HG02885 (cell line): ENCODE measurements at regions not wholly inside any gene's neighbourhood (a gene's known extent, or its start where the extent isn't known, plus 50 kb on each side); places are given as distances from the start of the nearest gene placed in this dataset.

ENCODE experiments used
- ATAC-seq: cut with Tn5 transposase; IDR thresholded peaks from one replicate; pipeline ENCODE4 v1.9.1; 2021; ENCODE audit warnings: mild to moderate bottlenecking; ENCODE audit not compliant: unreplicated experiment, poor library complexity

DNA sequence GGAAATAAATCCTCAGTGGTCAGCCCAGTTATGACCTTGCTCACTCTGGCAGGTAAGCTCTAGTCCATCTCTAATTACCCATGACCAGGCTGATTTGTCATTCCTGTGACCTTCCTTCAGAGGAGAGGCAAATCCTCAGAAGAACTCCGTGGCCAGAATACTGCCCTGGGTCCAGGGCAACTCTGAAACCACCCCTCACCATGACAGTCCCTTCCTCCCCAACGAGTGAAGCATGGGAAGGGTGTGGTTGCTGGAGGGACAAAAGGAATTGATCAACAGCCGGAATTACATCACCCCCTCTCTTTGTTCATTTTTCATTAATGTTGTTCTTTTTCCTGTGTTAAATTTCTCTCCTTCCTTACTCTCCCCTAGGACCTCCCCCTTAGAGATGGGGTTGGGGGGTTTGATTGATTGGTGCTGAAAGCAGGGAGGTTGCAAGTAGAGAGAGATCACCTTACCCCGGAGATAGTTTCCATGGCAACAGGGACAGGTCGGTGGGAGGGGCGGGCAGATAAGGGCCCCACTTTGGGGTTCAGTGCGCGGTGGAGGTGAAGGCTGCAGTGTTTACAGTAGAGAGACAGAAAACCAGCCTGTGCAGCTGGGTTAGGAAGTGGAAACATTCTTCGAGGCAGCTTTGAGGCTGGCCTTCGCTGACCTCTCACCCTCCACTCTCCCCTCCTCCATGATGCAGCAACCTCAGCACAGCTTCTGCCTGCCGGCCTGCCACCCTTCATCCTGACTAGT lies 647.4 kb downstream of the BCOR start:
- no peak for ATAC-seq

GRCh38 chrX:39451046-39451445 lies 646.7 kb downstream of the BCOR start:
- ATAC-seq = no peak

GRCh38 chrX:39452401-39452800 lies 645.4 kb downstream of the BCOR start:
- ATAC-seq = no peak

- ATAC-seq = no peak
Observed at GRCh38 chrX:39453889-39454621, 643.7 kb downstream of the BCOR start.

DNA sequence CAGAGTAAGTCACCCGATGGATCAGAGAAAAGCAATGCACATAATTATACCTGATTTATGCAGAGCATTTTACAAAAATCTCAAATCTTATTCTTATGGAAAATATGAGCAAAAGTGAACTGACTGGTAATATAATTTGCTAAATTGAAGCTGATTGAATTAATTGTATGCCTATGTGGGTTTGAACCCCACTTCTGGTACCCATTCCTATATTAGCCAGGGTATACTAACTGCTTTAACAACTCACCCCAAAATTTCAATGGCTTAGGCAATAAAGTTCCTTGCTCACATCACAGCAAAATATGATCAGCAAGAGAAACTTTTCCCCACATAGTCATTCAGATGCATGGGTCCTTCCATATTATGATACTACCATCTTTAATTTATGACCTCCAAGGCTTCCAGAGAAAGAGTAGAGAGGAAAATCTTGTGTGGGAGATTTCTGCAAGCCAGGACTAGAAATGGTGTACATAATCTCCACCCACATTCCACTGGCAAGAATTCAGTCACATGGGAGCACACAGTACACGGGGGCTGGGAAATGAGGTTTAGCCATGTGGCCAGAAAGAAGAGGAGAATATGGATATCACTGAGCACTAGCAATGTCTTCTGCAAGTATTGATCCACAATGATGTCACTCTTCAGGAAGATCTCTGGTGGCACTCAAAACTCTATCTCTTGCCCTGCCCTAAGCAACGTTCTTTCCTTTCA lies 640.7 kb downstream of the BCOR start:
- ATAC-seq = no peak

- ATAC-seq = no peak
Observed at GRCh38 chrX:39458779-39459178, 639.0 kb downstream of the BCOR start.

DNA sequence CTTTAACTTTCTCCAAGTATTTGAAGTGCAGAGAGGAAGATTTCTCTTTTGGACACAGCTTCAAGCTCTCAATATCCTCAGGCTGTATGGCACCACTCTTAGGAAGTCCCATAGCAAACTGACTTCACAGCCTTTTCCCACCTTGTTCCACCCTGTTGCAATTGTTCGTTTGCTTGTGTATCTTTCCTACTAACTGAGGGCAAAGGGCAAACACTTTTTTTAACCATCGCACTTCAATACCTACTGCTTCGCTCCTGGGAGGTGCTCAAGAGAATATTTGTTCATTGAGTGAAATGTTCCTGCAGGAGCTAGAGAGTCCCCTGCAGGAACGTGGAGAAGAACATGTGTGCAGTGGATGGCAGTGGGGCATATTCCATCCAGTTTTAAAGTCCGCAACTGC lies 638.6 kb downstream of the BCOR start:
- ATAC-seq = no peak

DNA sequence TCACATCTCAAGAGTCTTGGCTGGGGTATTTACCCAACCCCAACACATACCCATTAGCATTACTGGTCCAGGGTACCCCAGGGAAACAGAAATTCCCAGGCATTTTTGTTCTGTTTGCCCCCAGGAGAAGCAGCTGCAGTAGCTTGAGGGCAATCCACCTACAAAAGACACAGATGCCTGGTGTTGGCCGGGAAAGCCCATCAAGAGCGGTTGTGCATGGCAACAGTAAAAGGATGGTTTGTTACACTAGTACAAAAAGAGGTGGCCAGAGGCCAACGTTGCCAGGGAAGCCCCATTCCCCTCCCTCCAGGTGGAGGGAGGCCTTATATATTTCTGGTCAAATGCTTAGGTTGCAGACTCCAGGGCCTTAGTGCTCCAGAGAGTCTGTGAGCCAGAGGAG lies 637.8 kb downstream of the BCOR start:
- ATAC-seq = no peak

GRCh38 chrX:39460499-39460898 lies 637.3 kb downstream of the BCOR start:
- ATAC-seq = no peak

DNA sequence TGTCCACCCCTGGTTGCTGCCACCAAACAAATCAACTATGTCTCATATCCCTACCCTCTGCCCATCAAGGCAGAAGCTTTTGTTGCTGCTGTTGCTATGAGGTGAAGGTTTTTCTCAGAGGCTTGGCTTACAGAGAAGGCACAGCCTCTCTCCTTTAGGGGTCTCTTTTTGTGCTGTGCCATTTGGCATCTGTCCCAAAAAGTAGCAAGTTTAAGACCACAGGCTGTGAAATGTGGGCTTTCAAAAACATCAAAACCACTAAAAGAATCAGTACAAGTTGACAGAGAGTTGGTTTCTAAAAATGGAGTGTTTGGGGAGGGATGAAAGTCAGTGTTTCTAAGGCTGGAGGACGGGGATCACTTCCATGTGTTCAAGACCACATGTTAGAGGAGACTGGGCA lies 634.9 kb downstream of the BCOR start:
- no peak for ATAC-seq

- ATAC-seq = no peak
Observed at GRCh38 chrX:39464253-39464652, 633.5 kb downstream of the BCOR start.

DNA sequence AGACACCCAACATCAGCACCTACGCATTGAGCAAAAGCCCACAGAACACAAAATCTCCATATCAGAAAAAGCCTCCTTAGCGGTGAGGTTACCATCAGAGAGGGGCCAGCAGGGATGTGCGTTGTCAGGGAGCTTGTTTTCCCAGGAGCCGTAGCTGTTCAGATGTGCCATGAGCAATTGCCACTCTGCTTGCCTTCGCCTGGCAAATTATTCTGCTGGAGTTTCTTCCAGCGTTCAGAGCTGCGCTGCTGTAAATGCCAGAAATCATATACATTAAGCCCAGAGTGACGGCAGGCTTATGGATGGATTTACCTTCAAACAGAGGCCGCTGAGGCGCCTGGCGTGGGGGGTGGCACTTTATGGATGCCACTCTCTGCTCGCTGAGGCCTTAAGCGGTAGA lies 632.3 kb downstream of the BCOR start:
- ATAC-seq = no peak

DNA sequence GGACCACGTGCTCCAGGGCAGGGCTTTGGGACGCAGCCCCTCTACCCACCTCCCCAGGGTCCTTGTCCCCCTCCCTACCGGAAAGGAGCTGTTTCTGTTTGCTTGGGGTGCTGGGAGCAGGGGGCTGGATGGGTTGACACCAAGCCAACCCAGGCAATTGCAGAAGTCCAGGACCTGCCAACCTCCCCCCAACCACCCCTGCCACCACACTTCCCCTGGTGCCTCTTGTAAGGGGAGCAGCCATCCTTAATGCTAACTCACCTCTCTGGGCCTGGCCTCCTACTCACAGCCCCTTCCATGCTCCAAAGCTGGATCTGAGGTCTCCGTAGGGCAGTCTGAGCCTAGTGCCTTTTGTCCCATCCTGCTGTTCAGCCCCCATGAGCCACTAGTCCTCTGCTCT lies 631.9 kb downstream of the BCOR start:
- no peak for ATAC-seq

GRCh38 chrX:39469126-39469525 lies 628.6 kb downstream of the BCOR start:
- no peak for ATAC-seq

- no peak for ATAC-seq
Observed at GRCh38 chrX:39470588-39471407, 627.0 kb downstream of the BCOR start.

DNA sequence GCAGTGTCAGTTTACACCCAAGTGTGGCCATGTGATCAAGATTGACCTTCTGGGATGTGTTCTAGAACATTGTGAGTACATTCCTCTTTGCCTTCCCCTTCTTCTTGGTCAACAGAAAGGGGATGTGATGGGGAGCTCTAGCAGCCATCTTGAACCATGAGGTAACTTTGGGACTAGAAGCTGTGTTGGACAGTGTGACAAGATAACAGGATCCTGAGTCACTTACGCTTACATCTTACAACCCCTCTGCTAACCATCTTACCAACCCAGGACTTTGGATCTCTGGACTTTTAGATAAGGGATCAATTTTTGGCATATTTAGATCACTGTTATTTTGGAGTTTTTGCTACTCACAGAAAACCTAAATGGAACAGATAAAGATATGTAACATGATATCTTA lies 625.6 kb downstream of the BCOR start:
- ATAC-seq = no peak

GRCh38 chrX:39473812-39474211 lies 623.9 kb downstream of the BCOR start:
- ATAC-seq = no peak

GRCh38 chrX:39475372-39475771 lies 622.4 kb downstream of the BCOR start:
- no peak for ATAC-seq

- ATAC-seq = no peak
Observed at GRCh38 chrX:39476604-39477021, 621.1 kb downstream of the BCOR start.

GRCh38 chrX:39477031-39477761 lies 620.6 kb downstream of the BCOR start:
- ATAC-seq = no peak
